HL-60 (cell line): ENCODE measurements at regions not wholly inside any gene's neighbourhood (a gene's known extent, or its start where the extent isn't known, plus 50 kb on each side); places are given as distances from the start of the nearest gene placed in this dataset.

Source experiments
- TF ChIP-seq, protein P1 (sequence below): IDR thresholded peaks from one replicate; pipeline ENCODE4 v1.5.1; 2011; ENCODE audit warnings: low read length, control low read depth, inconsistent platforms; ENCODE audit not compliant: insufficient read depth
- TF ChIP-seq, protein P2 (sequence below): IDR thresholded peaks from 2 replicates; pipeline ENCODE4 v1.6.1; 2012; ENCODE audit warnings: low read depth; ENCODE audit not compliant: insufficient replicate concordance

DNA sequence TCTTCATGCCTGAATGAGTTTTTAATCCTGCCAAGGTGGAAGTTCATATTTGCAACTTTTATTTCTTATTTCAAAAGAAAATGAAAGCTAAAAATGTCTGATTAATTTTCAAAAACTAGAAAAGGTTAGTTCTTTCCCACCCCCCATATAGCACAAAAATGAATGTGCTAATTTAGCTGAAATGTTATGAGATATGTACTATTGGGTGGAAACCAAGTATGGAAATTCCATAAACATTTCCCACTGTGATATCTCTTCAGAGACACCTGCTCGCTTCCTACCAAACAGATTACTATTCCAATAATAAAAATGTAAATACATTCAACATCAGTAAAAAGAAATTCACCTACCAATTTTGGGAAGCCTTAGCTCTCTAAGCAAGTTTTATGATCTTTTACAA lies 678.6 kb upstream of the ID4 start:
- TF ChIP-seq, protein P1, sequence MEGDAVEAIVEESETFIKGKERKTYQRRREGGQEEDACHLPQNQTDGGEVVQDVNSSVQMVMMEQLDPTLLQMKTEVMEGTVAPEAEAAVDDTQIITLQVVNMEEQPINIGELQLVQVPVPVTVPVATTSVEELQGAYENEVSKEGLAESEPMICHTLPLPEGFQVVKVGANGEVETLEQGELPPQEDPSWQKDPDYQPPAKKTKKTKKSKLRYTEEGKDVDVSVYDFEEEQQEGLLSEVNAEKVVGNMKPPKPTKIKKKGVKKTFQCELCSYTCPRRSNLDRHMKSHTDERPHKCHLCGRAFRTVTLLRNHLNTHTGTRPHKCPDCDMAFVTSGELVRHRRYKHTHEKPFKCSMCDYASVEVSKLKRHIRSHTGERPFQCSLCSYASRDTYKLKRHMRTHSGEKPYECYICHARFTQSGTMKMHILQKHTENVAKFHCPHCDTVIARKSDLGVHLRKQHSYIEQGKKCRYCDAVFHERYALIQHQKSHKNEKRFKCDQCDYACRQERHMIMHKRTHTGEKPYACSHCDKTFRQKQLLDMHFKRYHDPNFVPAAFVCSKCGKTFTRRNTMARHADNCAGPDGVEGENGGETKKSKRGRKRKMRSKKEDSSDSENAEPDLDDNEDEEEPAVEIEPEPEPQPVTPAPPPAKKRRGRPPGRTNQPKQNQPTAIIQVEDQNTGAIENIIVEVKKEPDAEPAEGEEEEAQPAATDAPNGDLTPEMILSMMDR = no peak
- TF ChIP-seq, protein P2, sequence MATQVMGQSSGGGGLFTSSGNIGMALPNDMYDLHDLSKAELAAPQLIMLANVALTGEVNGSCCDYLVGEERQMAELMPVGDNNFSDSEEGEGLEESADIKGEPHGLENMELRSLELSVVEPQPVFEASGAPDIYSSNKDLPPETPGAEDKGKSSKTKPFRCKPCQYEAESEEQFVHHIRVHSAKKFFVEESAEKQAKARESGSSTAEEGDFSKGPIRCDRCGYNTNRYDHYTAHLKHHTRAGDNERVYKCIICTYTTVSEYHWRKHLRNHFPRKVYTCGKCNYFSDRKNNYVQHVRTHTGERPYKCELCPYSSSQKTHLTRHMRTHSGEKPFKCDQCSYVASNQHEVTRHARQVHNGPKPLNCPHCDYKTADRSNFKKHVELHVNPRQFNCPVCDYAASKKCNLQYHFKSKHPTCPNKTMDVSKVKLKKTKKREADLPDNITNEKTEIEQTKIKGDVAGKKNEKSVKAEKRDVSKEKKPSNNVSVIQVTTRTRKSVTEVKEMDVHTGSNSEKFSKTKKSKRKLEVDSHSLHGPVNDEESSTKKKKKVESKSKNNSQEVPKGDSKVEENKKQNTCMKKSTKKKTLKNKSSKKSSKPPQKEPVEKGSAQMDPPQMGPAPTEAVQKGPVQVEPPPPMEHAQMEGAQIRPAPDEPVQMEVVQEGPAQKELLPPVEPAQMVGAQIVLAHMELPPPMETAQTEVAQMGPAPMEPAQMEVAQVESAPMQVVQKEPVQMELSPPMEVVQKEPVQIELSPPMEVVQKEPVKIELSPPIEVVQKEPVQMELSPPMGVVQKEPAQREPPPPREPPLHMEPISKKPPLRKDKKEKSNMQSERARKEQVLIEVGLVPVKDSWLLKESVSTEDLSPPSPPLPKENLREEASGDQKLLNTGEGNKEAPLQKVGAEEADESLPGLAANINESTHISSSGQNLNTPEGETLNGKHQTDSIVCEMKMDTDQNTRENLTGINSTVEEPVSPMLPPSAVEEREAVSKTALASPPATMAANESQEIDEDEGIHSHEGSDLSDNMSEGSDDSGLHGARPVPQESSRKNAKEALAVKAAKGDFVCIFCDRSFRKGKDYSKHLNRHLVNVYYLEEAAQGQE = no peak
